OCI-LY1 (cell line): ENCODE measurements at regions not wholly inside any gene's neighbourhood (a gene's known extent, or its start where the extent isn't known, plus 50 kb on each side); places are given as distances from the start of the nearest gene placed in this dataset.

Experiments
- H2AFZ ChIP-seq: fragments of 200-600 bp; sonication (generic), shearing (Covaris generic); 2 replicates; pipeline ENCODE4 v1.6.0; 2014; ENCODE audit warnings: antibody characterized with exemption, mild to moderate bottlenecking, low read length
- H3F3A ChIP-seq: fragments of 200-600 bp; sonication (generic), shearing (Covaris generic); 2 replicates; pipeline ENCODE4 v1.6.0; 2014; ENCODE audit warnings: mild to moderate bottlenecking, antibody characterized with exemption, low read length, moderate library complexity; ENCODE audit not compliant: insufficient read depth
- H3K27ac ChIP-seq: fragments of 200-600 bp; sonication (generic); 2 replicates; pipeline ENCODE4 v1.5.1; 2014; ENCODE audit warnings: low read length, mixed run types, mild to moderate bottlenecking, low read depth; ENCODE audit not compliant: poor library complexity, severe bottlenecking
- H3K27me3 ChIP-seq: fragments of 200-600 bp; sonication (generic); 2 replicates; pipeline ENCODE4 v1.6.0; 2014; ENCODE audit warnings: antibody characterized with exemption, mild to moderate bottlenecking, low read length, moderate library complexity; ENCODE audit not compliant: insufficient read depth
- H3K36me3 ChIP-seq: fragments of 200-600 bp; sonication (generic); 2 replicates; pipeline ENCODE4 v1.6.1; 2014; ENCODE audit warnings: mild to moderate bottlenecking, antibody characterized with exemption, low read length, moderate library complexity, mixed read lengths; ENCODE audit not compliant: insufficient read depth
- H3K4me1 ChIP-seq: fragments of 200-600 bp; sonication (generic); 2 replicates; pipeline ENCODE4 v1.5.1; 2014; ENCODE audit warnings: mild to moderate bottlenecking, low read length, moderate library complexity; ENCODE audit not compliant: insufficient read depth, severe bottlenecking
- H3K4me2 ChIP-seq: fragments of 200-600 bp; sonication (generic), shearing (Covaris generic); 2 replicates; pipeline ENCODE4 v1.6.1; 2014; ENCODE audit warnings: low read length
- H3K4me3 ChIP-seq: fragments of 200-600 bp; sonication (generic); 2 replicates; pipeline ENCODE4 v1.5.1; 2014; ENCODE audit warnings: low read length, low read depth, mild to moderate bottlenecking, mixed read lengths; ENCODE audit not compliant: poor library complexity, severe bottlenecking
- H3K79me2 ChIP-seq: fragments of 200-600 bp; shearing (Covaris generic); 2 replicates; pipeline ENCODE4 v1.6.1; 2016; ENCODE audit warnings: mixed run types, low read length, mixed read lengths; ENCODE audit not compliant: insufficient read depth
- H3K9ac ChIP-seq: fragments of 200-600 bp; sonication (generic), shearing (Covaris generic); 2 replicates; pipeline ENCODE4 v1.6.1; 2014; ENCODE audit warnings: mild to moderate bottlenecking, low read length, mixed read lengths
- H3K9me2 ChIP-seq: fragments of 200-600 bp; sonication (generic), shearing (Covaris generic); 2 replicates; pipeline ENCODE4 v1.6.1; 2014; ENCODE audit warnings: low read depth, mild to moderate bottlenecking, low read length, mixed read lengths
- H3K9me3 ChIP-seq: fragments of 200-600 bp; shearing (Covaris generic); 2 replicates; pipeline ENCODE4 v1.6.1; 2014; ENCODE audit warnings: low read length, mixed read lengths
- H4K20me1 ChIP-seq: fragments of 200-600 bp; sonication (generic), shearing (Covaris generic); 2 replicates; pipeline ENCODE4 v1.6.0; 2016; ENCODE audit warnings: mild to moderate bottlenecking, low read length; ENCODE audit not compliant: insufficient read depth
- CTCF ChIP-seq: fragments of 200-600 bp; sonication (generic), shearing (Covaris generic); IDR thresholded peaks from 2 replicates; pipeline ENCODE4 v1.5.1; 2017; ENCODE audit warnings: mild to moderate bottlenecking, antibody characterized with exemption, low read length, moderate library complexity, mixed read lengths
- EZH2 ChIP-seq: fragments of 200-600 bp; sonication (generic), shearing (Covaris generic); IDR thresholded peaks from 2 replicates; pipeline ENCODE4 v1.8.0; 2017; ENCODE audit warnings: borderline replicate concordance, mixed run types, mild to moderate bottlenecking, antibody characterized with exemption, low read length, moderate library complexity, mixed read lengths

- H3K27ac ChIP-seq, result no peak overlapping the region
- H3K4me2 ChIP-seq, result no peak overlapping the region
- no peaks in the 10 kb centered on the region for H3K9me2 ChIP-seq
- no peaks in the 10 kb centered on the region for H3K79me2 ChIP-seq
- H3K4me1 ChIP-seq, result no peaks in the 10 kb centered on the region
- no peaks in the 10 kb centered on the region for H3K9me3 ChIP-seq
- no peaks in the 10 kb centered on the region for H3F3A ChIP-seq
- no peak overlapping the region for H2AFZ ChIP-seq
- no peaks in the 10 kb centered on the region for H4K20me1 ChIP-seq
- H3K36me3 ChIP-seq, result no peaks in the 10 kb centered on the region
- no peaks in the 10 kb centered on the region; the same call in 1 of the 2 replicates for H3K27me3 ChIP-seq
- no peak overlapping the region for H3K4me3 ChIP-seq
- H3K9ac ChIP-seq, result no peak overlapping the region
- no peak for TF ChIP-seq EZH2
- no peak for TF ChIP-seq CTCF
Observed at GRCh38 chr17:79364315-79365094, 246.3 kb downstream of the RBFOX3 start.

GRCh38 chr17:79363552-79364275 lies 247.1 kb downstream of the RBFOX3 start:
- Histone ChIP-seq H3K27me3 (peaks cover 2% of the 10 kb centered on the region; the same call in 1 of the 2 replicates), H3F3A (no peaks in the 10 kb centered on the region)

GRCh38 chr17:79362772-79363305 lies 248.0 kb downstream of the RBFOX3 start:
- peaks cover 3% of the 10 kb centered on the region; the same call in 1 of the 2 replicates for H3K27me3 ChIP-seq
- no peak for TF ChIP-seq EZH2
- no peak for TF ChIP-seq CTCF
- no peaks in the 10 kb centered on the region for H3K9me2 ChIP-seq
- H3K27ac ChIP-seq, result no peak overlapping the region
- H3K4me3 ChIP-seq, result no peak overlapping the region
- H4K20me1 ChIP-seq, result no peaks in the 10 kb centered on the region
- H3K79me2 ChIP-seq, result no peaks in the 10 kb centered on the region
- no peaks in the 10 kb centered on the region for H3F3A ChIP-seq
- H3K4me2 ChIP-seq, result no peak overlapping the region
- no peaks in the 10 kb centered on the region for H3K36me3 ChIP-seq
- H3K4me1 ChIP-seq, result no peaks in the 10 kb centered on the region
- H2AFZ ChIP-seq, result no peak overlapping the region
- H3K9ac ChIP-seq, result no peak overlapping the region
- no peaks in the 10 kb centered on the region for H3K9me3 ChIP-seq

More at GRCh38 chr17:79363552-79364275, 247.1 kb downstream of the RBFOX3 start:
- no peak overlapping the region for H3K4me2 ChIP-seq
- H3K9me3 ChIP-seq, result no peaks in the 10 kb centered on the region
- no peaks in the 10 kb centered on the region for H3K79me2 ChIP-seq
- H4K20me1 ChIP-seq, result no peaks in the 10 kb centered on the region
- no peak overlapping the region for H3K27ac ChIP-seq
- no peak overlapping the region for H2AFZ ChIP-seq
- H3K9ac ChIP-seq, result no peak overlapping the region
- H3K4me1 ChIP-seq, result no peaks in the 10 kb centered on the region
- TF ChIP-seq CTCF, result no peak
- TF ChIP-seq EZH2, result no peak
- no peaks in the 10 kb centered on the region for H3K9me2 ChIP-seq
- H3K36me3 ChIP-seq, result no peaks in the 10 kb centered on the region
- no peak overlapping the region for H3K4me3 ChIP-seq
